HG02852 (cell line): ENCODE measurements at regions not wholly inside any gene's neighbourhood (a gene's known extent, or its start where the extent isn't known, plus 50 kb on each side); places are given as distances from the start of the nearest gene placed in this dataset.

Experiments
- ATAC-seq: cut with Tn5 transposase; IDR thresholded peaks from one replicate; pipeline ENCODE4 v1.9.1; 2021; ENCODE audit warnings: mild to moderate bottlenecking, moderate library complexity; ENCODE audit not compliant: unreplicated experiment

GRCh38 chr5:92904021-92904420, 677.0 kb downstream of the NR2F1-AS1 start:
- ATAC-seq: no peak

GRCh38 chr5:92899611-92900010, 681.4 kb downstream of the NR2F1-AS1 start:
- no peak for ATAC-seq

- ATAC-seq: no peak
Measured at GRCh38 chr5:92896722-92897121, 684.3 kb downstream of the NR2F1-AS1 start.

GRCh38 chr5:92890841-92891244, 690.2 kb downstream of the NR2F1-AS1 start:
- ATAC-seq: no peak

GRCh38 chr5:92889140-92889539, 691.9 kb downstream of the NR2F1-AS1 start:
- no peak for ATAC-seq

GRCh38 chr5:92887254-92887653, 693.8 kb downstream of the NR2F1-AS1 start:
- no peak for ATAC-seq

GRCh38 chr5:92886751-92887150, 694.3 kb downstream of the NR2F1-AS1 start:
- no peak for ATAC-seq

- ATAC-seq: no peak
Measured at GRCh38 chr5:92885950-92886349, 695.1 kb downstream of the NR2F1-AS1 start.

GRCh38 chr5:92884469-92884868, 696.5 kb downstream of the NR2F1-AS1 start:
- no peak for ATAC-seq

GRCh38 chr5:92879806-92880543, 701.0 kb downstream of the NR2F1-AS1 start:
- no peak for ATAC-seq

GRCh38 chr5:92874790-92875189, 706.2 kb downstream of the NR2F1-AS1 start:
- ATAC-seq: no peak

- ATAC-seq: no peak
Measured at GRCh38 chr5:92868442-92868841, 712.6 kb downstream of the NR2F1-AS1 start.

GRCh38 chr5:92864591-92864990, 716.4 kb downstream of the NR2F1-AS1 start:
- no peak for ATAC-seq

- no peak for ATAC-seq
Measured at GRCh38 chr5:92863666-92864065, 717.4 kb downstream of the NR2F1-AS1 start.

GRCh38 chr5:92861531-92862285, 719.3 kb downstream of the NR2F1-AS1 start:
- ATAC-seq: no peak

GRCh38 chr5:92860061-92860460, 721.0 kb downstream of the NR2F1-AS1 start:
- ATAC-seq: no peak

GRCh38 chr5:92852219-92852618, 728.8 kb downstream of the NR2F1-AS1 start:
- no peak for ATAC-seq

- ATAC-seq: no peak
Measured at GRCh38 chr5:92850886-92851285, 730.1 kb downstream of the NR2F1-AS1 start.

GRCh38 chr5:92849756-92850155, 731.3 kb downstream of the NR2F1-AS1 start:
- ATAC-seq: no peak

- no peak for ATAC-seq
Measured at GRCh38 chr5:92841604-92842155, 739.3 kb downstream of the NR2F1-AS1 start.

GRCh38 chr5:92838253-92838652, 742.8 kb downstream of the NR2F1-AS1 start:
- ATAC-seq: no peak
